Neural cell (in vitro differentiated cells): ENCODE measurements at regions not wholly inside any gene's neighbourhood (a gene's known extent, or its start where the extent isn't known, plus 50 kb on each side); places are given as distances from the start of the nearest gene placed in this dataset.

ENCODE experiments used
- CTCF ChIP-seq: fragments of 450-650 bp; IDR thresholded peaks from 2 replicates; pipeline ENCODE4 v1.5.1; 2014; ENCODE audit warnings: antibody characterized with exemption, mild to moderate bottlenecking, moderate library complexity; ENCODE audit not compliant: poor library complexity, severe bottlenecking
- EP300 ChIP-seq: fragments of 450-650 bp; conservative IDR thresholded peaks from 2 replicates; pipeline ENCODE4 v1.6.1; 2014; ENCODE audit warnings: antibody characterized with exemption, mild to moderate bottlenecking, moderate library complexity; ENCODE audit not compliant: poor library complexity, severe bottlenecking
- EZH2 ChIP-seq: fragments of 200-600, 300-800 bp; shearing (Covaris generic), sonication (generic); IDR thresholded peaks from 2 replicates; pipeline ENCODE4 v1.6.1; 2014; ENCODE audit warnings: antibody characterized with exemption, low read length, borderline replicate concordance, mild to moderate bottlenecking; ENCODE audit not compliant: insufficient read depth, poor library complexity, severe bottlenecking
- MXI1 ChIP-seq: fragments of 450-650 bp; conservative IDR thresholded peaks from 2 replicates; pipeline ENCODE4 v1.6.1; 2014; ENCODE audit warnings: antibody characterized with exemption, mild to moderate bottlenecking; ENCODE audit not compliant: poor library complexity, severe bottlenecking
- POLR2AphosphoS5 ChIP-seq: IDR thresholded peaks from 2 replicates; pipeline ENCODE4 v1.6.1; 2012
- SMC3 ChIP-seq: fragments of 450-650 bp; conservative IDR thresholded peaks from 2 replicates; pipeline ENCODE4 v1.6.1; 2014; ENCODE audit warnings: antibody characterized with exemption, mild to moderate bottlenecking, moderate library complexity; ENCODE audit not compliant: poor library complexity
- TF ChIP-seq, protein P1 (sequence below): IDR thresholded peaks from 2 replicates; pipeline ENCODE4 v1.6.1; 2012; ENCODE audit warnings: borderline replicate concordance

DNA sequence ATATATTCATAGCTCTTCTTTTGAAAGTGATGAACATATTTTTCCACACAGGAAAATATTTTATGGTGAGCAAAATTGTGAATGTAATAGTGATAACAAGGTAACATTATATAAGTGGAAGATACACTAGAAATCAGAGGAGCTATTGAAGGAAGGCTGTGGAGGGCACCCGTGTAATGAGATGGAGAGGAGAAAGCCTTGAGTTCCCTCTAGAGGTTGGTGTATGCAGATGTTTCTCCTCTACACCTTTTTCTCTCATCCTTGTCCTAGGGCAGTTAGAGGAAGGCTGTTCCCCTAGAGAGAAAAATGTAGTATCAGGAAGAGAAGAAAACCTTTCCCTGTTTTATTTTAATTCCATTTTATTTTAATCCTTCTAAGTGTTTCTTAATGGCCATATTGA, 54.6 kb upstream of the NRG3 start:
- TF ChIP-seq CTCF (peak; percentile 36), POLR2AphosphoS5 (no peak), MXI1 (no peak), EZH2 (no peak), SMC3 (no peak), EP300 (no peak)
- TF ChIP-seq, protein P1, sequence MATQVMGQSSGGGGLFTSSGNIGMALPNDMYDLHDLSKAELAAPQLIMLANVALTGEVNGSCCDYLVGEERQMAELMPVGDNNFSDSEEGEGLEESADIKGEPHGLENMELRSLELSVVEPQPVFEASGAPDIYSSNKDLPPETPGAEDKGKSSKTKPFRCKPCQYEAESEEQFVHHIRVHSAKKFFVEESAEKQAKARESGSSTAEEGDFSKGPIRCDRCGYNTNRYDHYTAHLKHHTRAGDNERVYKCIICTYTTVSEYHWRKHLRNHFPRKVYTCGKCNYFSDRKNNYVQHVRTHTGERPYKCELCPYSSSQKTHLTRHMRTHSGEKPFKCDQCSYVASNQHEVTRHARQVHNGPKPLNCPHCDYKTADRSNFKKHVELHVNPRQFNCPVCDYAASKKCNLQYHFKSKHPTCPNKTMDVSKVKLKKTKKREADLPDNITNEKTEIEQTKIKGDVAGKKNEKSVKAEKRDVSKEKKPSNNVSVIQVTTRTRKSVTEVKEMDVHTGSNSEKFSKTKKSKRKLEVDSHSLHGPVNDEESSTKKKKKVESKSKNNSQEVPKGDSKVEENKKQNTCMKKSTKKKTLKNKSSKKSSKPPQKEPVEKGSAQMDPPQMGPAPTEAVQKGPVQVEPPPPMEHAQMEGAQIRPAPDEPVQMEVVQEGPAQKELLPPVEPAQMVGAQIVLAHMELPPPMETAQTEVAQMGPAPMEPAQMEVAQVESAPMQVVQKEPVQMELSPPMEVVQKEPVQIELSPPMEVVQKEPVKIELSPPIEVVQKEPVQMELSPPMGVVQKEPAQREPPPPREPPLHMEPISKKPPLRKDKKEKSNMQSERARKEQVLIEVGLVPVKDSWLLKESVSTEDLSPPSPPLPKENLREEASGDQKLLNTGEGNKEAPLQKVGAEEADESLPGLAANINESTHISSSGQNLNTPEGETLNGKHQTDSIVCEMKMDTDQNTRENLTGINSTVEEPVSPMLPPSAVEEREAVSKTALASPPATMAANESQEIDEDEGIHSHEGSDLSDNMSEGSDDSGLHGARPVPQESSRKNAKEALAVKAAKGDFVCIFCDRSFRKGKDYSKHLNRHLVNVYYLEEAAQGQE = no peak
